ENCODE measurements at regions not wholly inside any gene's neighbourhood (a gene's known extent, or its start where the extent isn't known, plus 50 kb on each side); places are given as distances from the start of the nearest gene placed in this dataset.

GRCh38 chr2:59490994-59491393 is 1062.5 kb downstream of the BCL11A start:
- H3K9me3 Mint-ChIP-seq: peaks cover 7% of the 10 kb centered on the region
- no peaks in the 10 kb centered on the region for H3K27me3 Mint-ChIP-seq (ENCODE audit: low read depth)
- H3K27ac Mint-ChIP-seq: no peak overlapping the region
- H3K4me1 Mint-ChIP-seq (ENCODE audit: low read depth): no peaks in the 10 kb centered on the region
- no peak overlapping the region for H3K4me3 Mint-ChIP-seq
- H3K36me3 Mint-ChIP-seq (ENCODE audit: low read depth): no peaks in the 10 kb centered on the region

GRCh38 chr2:59490192-59490591 is 1063.3 kb downstream of the BCL11A start:
- Mint-ChIP-seq H3K4me1 (ENCODE audit: low read depth) (no peaks in the 10 kb centered on the region), H3K27me3 (ENCODE audit: low read depth) (no peaks in the 10 kb centered on the region), H3K27ac (no peak overlapping the region), H3K4me3 (no peak overlapping the region), H3K9me3 (no peaks in the 10 kb centered on the region), H3K36me3 (ENCODE audit: low read depth) (no peaks in the 10 kb centered on the region)

DNA sequence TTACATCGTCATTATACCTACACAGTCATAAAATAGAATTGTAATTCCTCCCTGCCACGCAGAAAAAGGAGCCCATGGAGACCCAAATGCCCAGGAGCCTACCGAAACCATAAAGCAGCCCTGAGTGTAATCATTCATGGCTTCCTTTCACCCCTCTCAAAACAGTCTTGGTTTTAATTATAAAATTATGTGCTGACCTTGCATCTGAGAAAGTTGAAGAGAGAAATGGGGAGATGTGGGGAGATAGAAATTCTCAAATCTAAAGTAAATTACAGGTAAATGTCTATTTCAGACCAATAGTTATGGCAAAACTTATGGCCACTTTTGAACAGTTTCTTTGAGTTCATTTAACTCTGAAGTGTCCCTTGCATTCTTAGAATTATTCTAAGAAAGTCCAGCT is 1068.8 kb downstream of the BCL11A start:
- Mint-ChIP-seq H3K4me3 (no peak overlapping the region), H3K4me1 (ENCODE audit: low read depth) (no peaks in the 10 kb centered on the region), H3K36me3 (ENCODE audit: low read depth) (no peaks in the 10 kb centered on the region), H3K27ac (no peak overlapping the region), H3K27me3 (ENCODE audit: low read depth) (no peaks in the 10 kb centered on the region), H3K9me3 (no peaks in the 10 kb centered on the region)

GRCh38 chr2:59463426-59463825 is 1090.0 kb downstream of the BCL11A start:
- Mint-ChIP-seq H3K27ac (no peak overlapping the region), H3K36me3 (ENCODE audit: low read depth) (no peaks in the 10 kb centered on the region), H3K27me3 (ENCODE audit: low read depth) (no peaks in the 10 kb centered on the region), H3K4me3 (no peak overlapping the region), H3K4me1 (ENCODE audit: low read depth) (peaks cover 2% of the 10 kb centered on the region), H3K9me3 (no peaks in the 10 kb centered on the region)

DNA sequence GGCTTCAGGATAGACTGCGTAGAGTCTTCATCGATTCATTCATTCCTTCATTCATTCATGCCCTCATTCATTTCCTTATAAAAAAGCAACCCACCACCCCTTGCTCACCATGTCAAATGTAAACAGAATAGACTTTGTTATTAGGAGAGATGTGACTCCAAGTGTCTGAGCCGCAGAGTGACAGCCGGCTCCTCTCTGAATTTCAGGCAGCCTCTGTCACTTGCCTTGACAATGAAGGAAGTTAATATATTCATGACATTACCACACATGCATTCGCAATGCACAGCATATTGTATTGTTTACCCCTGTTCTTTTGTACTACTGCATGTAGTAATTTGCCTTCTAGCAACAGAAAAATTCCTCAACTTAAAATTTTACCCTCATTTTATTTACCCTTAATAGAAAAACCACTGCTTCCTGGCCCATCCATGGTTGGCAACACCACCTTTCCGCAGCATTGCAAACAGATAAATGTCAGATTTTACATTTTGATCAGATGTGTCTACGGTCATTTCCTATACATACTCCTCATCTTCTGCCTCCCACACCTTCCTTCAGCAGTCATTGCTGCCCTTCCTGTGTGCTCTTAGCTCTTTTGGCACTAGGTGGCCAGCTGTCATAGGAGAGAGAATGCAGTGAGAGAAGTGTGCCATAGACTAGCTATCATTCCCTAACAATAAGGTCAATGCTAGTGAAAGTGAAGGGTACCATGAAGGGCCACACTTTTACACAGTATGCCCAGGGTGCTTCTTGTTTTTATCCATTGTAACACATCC is 1090.8 kb downstream of the BCL11A start:
- no peak overlapping the region for H3K27ac Mint-ChIP-seq
- H3K4me3 Mint-ChIP-seq: no peak overlapping the region
- peaks cover 2% of the 10 kb centered on the region for H3K4me1 Mint-ChIP-seq (ENCODE audit: low read depth)
- H3K36me3 Mint-ChIP-seq (ENCODE audit: low read depth): no peaks in the 10 kb centered on the region
- no peaks in the 10 kb centered on the region for H3K9me3 Mint-ChIP-seq
- no peaks in the 10 kb centered on the region for H3K27me3 Mint-ChIP-seq (ENCODE audit: low read depth)

GRCh38 chr2:59461127-59461526 is 1092.3 kb downstream of the BCL11A start:
- Mint-ChIP-seq H3K27ac (no peak overlapping the region), H3K4me1 (ENCODE audit: low read depth) (peaks cover 2% of the 10 kb centered on the region), H3K9me3 (no peaks in the 10 kb centered on the region), H3K36me3 (ENCODE audit: low read depth) (no peaks in the 10 kb centered on the region), H3K4me3 (no peak overlapping the region), H3K27me3 (ENCODE audit: low read depth) (no peaks in the 10 kb centered on the region)

- Mint-ChIP-seq H3K36me3 (ENCODE audit: low read depth) (no peaks in the 10 kb centered on the region), H3K27ac (no peak overlapping the region), H3K4me3 (no peak overlapping the region), H3K9me3 (no peaks in the 10 kb centered on the region), H3K4me1 (ENCODE audit: low read depth) (peaks cover 2% of the 10 kb centered on the region), H3K27me3 (ENCODE audit: low read depth) (no peaks in the 10 kb centered on the region)
These were observed 1094.7 kb downstream of the BCL11A start for GRCh38 chr2:59458800-59459199.

GRCh38 chr2:59456285-59456684 is 1097.2 kb downstream of the BCL11A start:
- H3K4me3 Mint-ChIP-seq: no peak overlapping the region
- H3K27me3 Mint-ChIP-seq (ENCODE audit: low read depth): no peaks in the 10 kb centered on the region
- H3K4me1 Mint-ChIP-seq (ENCODE audit: low read depth): no peaks in the 10 kb centered on the region
- no peak overlapping the region for H3K27ac Mint-ChIP-seq
- H3K36me3 Mint-ChIP-seq (ENCODE audit: low read depth): no peaks in the 10 kb centered on the region
- H3K9me3 Mint-ChIP-seq: no peaks in the 10 kb centered on the region

GRCh38 chr2:59449274-59449673 is 1104.2 kb downstream of the BCL11A start:
- no peaks in the 10 kb centered on the region for H3K4me1 Mint-ChIP-seq (ENCODE audit: low read depth)
- H3K36me3 Mint-ChIP-seq (ENCODE audit: low read depth): no peaks in the 10 kb centered on the region

DNA sequence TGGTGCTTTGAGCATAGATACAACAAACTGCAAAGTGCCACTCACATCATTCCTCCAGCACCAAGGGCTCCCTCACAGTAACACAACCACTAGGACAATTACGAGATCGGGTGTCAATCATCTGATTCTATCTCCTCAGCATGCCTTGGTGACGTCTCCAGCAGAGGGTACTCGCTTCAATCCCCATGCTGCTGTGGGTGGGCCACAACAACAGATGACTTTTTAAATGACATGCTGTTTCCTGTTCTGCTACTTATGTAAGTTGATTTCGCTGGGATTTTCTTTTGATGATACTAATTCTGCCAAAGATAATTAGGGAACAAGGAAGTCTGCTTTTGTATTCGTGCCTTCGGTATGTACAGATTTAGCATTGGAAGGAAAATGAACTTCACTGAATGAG is 1113.0 kb downstream of the BCL11A start:
- Mint-ChIP-seq H3K4me3 (no peak overlapping the region), H3K36me3 (ENCODE audit: low read depth) (no peaks in the 10 kb centered on the region), H3K27ac (no peak overlapping the region), H3K9me3 (no peaks in the 10 kb centered on the region), H3K4me1 (ENCODE audit: low read depth) (no peaks in the 10 kb centered on the region), H3K27me3 (ENCODE audit: low read depth) (no peaks in the 10 kb centered on the region)

More at GRCh38 chr2:59449274-59449673, 1104.2 kb downstream of the BCL11A start:
- H3K4me3 Mint-ChIP-seq: no peak overlapping the region
- no peaks in the 10 kb centered on the region for H3K9me3 Mint-ChIP-seq
- H3K27ac Mint-ChIP-seq: no peak overlapping the region
- no peaks in the 10 kb centered on the region for H3K27me3 Mint-ChIP-seq (ENCODE audit: low read depth)

DNA sequence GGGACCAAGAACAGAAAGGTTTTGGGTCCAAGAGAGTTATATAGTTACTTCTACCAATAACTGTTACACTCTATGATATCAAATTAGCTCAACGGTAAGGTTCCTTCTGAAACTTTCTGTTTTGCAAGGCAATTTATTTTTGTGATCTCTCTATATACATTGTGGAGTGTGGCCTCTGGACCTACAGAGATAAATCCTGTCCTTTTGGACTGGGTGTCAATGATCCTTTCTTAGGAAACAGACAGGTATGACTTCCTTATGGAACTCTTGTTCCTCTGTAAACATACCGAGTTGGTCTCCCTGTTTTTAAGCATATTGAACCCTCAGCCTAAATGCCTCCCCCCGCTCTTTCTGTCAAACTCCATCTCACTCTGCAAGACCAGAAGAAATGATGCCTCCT is 1117.8 kb downstream of the BCL11A start:
- no peaks in the 10 kb centered on the region for H3K4me1 Mint-ChIP-seq (ENCODE audit: low read depth)
- no peak overlapping the region for H3K27ac Mint-ChIP-seq
- no peaks in the 10 kb centered on the region for H3K27me3 Mint-ChIP-seq (ENCODE audit: low read depth)
- H3K36me3 Mint-ChIP-seq (ENCODE audit: low read depth): no peaks in the 10 kb centered on the region
- peaks cover 11% of the 10 kb centered on the region for H3K9me3 Mint-ChIP-seq
- H3K4me3 Mint-ChIP-seq: no peak overlapping the region

GRCh38 chr2:59428940-59429339 is 1124.5 kb downstream of the BCL11A start:
- Mint-ChIP-seq H3K4me3 (no peak overlapping the region), H3K9me3 (peaks cover 16% of the 10 kb centered on the region), H3K4me1 (ENCODE audit: low read depth) (no peaks in the 10 kb centered on the region), H3K27ac (no peak overlapping the region), H3K36me3 (ENCODE audit: low read depth) (no peaks in the 10 kb centered on the region), H3K27me3 (ENCODE audit: low read depth) (no peaks in the 10 kb centered on the region)

DNA sequence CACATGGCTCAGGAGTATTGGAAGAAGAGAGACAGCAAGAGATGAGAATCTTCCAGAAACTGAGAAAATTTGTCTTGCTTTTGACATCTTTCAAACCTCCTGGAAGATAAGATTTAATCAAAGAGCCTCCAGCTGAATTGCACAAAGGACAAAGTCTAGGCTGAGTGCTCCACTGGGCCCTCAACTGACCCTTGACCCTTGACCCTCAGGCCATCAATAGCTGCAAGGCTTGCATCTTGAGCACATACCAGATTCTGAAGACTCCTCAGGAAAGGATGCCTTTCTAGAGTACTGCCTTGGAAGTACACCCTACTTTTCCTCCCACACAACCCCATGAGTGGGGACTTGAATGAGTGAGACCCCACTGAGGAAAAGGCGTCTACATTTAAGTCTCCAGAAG is 1125.5 kb downstream of the BCL11A start:
- Mint-ChIP-seq H3K9me3 (peaks cover 16% of the 10 kb centered on the region), H3K4me3 (no peak overlapping the region), H3K27me3 (ENCODE audit: low read depth) (no peaks in the 10 kb centered on the region), H3K4me1 (ENCODE audit: low read depth) (no peaks in the 10 kb centered on the region), H3K36me3 (ENCODE audit: low read depth) (no peaks in the 10 kb centered on the region), H3K27ac (no peak overlapping the region)

DNA sequence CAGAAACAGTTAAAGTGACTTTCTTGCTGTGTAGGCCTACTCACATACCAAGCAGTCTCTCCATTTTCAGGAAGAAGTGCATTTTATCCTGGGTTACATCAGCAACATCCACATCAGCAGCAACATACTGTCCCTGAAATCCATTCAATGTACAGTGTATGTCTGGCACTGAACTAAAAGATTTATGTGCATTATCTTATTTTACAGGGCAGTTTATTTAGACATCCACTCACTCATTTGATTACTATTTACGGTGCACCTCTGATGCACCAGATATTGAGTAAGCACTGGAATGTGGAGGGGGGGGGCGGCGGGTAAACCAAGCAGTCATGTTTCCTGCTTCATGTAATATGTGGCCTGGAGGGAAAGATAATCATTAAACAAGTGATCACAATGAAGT is 1128.2 kb downstream of the BCL11A start:
- Mint-ChIP-seq H3K4me1 (ENCODE audit: low read depth) (no peaks in the 10 kb centered on the region), H3K36me3 (ENCODE audit: low read depth) (no peaks in the 10 kb centered on the region), H3K27me3 (ENCODE audit: low read depth) (no peaks in the 10 kb centered on the region), H3K27ac (no peak overlapping the region), H3K4me3 (no peak overlapping the region), H3K9me3 (peaks cover 5% of the 10 kb centered on the region)

GRCh38 chr2:59413751-59414570 is 1139.5 kb downstream of the BCL11A start:
- Mint-ChIP-seq H3K27ac (no peak overlapping the region), H3K4me1 (ENCODE audit: low read depth) (no peaks in the 10 kb centered on the region), H3K27me3 (ENCODE audit: low read depth) (no peaks in the 10 kb centered on the region), H3K9me3 (peaks cover 14% of the 10 kb centered on the region), H3K4me3 (no peak overlapping the region), H3K36me3 (ENCODE audit: low read depth) (no peaks in the 10 kb centered on the region)

Measured in T-helper 1 cell treated with Interleukin-12 subunit alpha and Interleukin-12 subunit beta and Interleukin-4 antibody, amounts not matched to agents 30 μg/mL and 1 μg/mL, for 36 hours (primary cell).